Fibroblast of skin of left quadriceps (primary cell): ENCODE measurements at regions not wholly inside any gene's neighbourhood (a gene's known extent, or its start where the extent isn't known, plus 50 kb on each side); places are given as distances from the start of the nearest gene placed in this dataset.
"Not testable (repeated sequence)": the region's sequence is repeated elsewhere in the genome, so short reads cannot be mapped to it uniquely, and the experiment has no call there.

ENCODE experiments used
- DNase-seq, 2 experiments: peaks; one replicate each; pipeline ENCODE4 v3.0.0-alpha.2; 2013; ENCODE audit warnings: low read depth in 2 of 2

DNA sequence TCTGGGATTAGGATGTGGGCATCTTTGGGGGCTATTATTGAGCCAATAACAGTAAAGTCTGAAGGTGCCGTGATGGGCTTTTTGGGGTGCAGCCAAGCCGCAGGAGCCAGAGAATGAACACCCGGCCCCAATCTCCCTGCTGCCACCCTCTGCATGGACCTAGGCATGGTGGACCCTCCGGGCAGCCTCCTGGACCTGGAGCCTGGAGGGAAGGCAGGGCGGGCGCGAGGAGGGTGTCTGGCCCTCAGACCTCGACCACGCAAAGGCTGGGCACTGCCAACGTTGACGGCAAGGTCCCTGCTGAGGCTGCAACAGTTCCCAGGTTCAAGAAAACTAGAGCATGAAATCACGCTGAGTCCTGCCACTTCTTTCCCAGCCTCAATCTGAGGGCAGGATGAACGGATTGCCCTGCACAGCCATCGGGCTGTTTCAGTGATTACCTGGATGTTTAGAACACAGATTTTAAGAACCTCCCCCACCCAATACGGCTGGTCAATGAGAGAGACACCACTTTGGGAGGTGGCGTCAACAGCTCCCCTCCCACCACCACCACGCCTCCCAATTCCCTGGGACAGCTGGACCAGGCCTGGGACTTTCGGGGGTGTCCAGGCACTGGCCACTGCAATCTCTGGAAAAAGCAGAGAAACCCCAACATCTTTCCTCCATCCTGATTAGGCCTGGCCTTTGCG is 147.4 kb downstream of the NPIPB11 start:
- DNase-seq, result not testable (repeated sequence)

DNA sequence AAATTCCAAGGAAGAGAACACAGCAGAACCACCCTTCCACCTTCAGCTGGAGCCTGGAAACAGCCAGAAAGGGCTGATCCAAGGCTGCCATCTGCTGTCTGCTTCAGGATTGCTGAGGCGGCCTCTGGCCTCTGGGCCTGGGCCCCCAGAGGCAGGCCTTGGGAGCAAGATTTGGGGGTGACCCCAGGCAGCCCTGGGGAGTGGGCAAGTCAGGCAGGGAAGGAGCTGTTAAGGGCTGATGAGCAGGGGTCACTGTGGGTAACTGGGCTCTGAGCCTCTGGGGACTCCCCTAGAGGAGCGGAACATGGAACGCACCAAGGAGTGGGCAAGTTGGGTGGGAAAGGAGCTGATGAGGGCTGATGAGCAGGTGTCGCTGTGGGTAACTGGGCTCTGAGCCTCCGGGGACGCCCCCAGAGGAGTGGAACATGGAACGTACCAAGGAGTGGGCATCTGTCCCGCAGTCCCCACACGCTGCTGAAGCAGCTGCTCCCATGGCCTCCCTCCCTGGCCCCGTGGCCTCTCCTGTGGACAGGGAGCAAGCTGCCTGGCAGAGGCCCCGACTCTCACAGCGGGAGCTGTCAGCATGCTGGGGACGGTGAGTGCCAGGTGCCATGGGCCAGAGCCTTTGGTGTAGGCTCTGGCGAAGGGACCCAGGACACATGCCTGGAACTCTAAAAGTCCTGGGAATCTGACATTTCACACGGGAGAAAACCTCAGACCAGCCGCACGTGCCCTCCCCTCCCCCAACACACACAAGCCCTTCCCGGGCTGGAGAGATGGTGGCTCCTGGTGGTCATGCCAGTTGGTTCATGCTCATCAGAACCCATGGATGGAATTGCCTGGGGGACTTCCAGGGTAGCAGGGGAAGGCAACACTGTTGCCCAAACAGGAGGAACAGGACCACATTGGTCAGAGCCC is 148.8 kb downstream of the NPIPB11 start:
- DNase-seq, result not testable (repeated sequence)

DNA sequence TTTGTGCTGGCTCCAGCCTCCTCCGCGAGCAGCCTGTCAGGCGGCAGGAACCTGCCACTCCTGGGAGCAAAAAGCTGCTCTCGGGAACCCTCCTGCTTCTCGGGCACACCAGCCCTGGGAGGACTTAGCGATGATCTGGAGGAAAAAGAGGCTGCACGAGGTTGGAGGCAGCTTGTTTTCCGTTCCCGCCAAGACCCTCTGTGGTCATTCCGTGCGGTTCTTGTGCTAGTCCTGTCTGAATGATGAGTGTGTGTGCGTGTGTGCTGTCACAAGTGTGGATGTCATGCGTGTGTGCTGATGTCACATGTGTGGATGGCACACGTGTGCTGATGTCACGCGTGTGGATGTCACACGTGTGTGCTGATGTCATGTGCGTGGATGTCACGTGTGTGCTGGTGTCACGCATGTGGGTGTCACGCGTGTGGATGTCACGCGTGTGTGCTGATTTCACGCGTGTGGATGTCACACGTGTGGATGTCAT is 150.0 kb downstream of the NPIPB11 start:
- no peak for DNase-seq

DNA sequence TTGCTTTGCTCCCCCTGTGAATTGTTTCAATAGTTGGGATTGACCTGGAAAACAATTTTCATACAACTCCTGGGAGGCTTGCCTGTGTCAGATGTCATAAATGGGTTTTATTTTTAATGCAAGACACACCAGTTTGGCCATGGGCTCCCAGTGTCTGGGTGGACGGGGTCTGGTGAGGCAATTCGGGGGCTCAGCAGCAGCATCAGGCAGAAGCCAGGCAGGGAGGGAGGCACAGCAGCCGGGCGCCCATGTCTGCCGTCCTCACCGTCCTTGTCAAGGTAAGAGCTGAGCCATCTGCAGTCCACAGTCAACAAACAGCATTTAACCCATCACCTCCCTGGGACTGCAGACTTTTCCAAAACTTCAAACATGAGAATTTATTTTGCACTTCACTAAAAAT is 150.6 kb downstream of the NPIPB11 start:
- DNase-seq, result not testable (repeated sequence)

DNA sequence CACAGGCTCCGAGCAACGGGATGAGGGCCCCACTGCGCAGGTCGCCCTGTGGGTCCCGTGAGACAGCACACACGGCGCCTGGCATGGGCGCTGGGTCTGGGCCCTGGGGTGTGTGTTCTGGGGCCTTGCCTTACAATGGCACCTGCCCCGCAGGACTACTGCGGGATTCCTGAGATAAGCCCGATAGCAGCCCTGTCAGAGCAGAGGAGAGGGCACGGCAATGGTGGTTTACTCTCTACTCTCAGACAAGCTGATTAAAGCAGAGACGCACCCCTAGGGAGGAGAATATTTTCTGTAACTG is 151.1 kb downstream of the NPIPB11 start:
- not testable (repeated sequence) for DNase-seq

DNA sequence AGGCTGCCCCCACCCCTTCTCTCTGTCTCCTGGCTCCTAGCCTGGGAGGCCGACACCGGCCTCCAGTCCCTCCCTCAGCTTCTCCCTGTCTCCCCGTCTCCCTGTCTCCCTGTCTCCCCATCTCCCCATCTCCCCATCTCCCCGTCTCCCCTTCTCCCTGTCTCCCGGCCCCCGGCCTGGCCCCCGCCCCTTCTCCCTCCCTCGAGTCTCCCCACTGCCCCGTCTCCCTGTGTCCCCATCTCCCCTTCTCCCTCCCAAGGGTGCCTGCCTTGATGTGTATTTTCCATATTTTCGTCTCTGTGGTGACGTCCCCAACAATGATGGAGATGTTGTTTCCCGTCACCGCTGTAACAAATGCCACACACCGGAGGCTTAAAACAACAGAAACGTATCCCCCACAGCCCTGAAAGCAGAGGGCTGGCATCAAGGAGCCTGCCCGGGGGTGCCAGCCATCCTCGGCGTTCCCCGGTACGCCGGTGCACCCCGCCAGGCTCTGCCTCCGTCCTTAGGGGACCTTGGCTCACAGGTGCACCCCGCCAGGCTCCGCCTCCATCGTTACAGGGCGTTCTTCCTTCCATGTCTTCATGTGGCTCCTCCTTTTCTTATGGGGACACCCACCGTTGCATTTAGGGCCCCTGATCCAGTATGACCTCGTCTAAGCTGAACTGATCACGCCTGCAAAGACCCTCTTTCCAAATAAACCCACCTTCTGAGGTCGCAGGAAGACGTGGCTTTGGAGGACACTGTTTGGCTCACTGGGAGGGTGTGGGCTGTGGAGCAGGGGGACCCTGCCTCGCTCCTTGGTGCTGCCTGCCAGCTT is 151.6 kb downstream of the NPIPB11 start:
- DNase-seq, result no peak

DNA sequence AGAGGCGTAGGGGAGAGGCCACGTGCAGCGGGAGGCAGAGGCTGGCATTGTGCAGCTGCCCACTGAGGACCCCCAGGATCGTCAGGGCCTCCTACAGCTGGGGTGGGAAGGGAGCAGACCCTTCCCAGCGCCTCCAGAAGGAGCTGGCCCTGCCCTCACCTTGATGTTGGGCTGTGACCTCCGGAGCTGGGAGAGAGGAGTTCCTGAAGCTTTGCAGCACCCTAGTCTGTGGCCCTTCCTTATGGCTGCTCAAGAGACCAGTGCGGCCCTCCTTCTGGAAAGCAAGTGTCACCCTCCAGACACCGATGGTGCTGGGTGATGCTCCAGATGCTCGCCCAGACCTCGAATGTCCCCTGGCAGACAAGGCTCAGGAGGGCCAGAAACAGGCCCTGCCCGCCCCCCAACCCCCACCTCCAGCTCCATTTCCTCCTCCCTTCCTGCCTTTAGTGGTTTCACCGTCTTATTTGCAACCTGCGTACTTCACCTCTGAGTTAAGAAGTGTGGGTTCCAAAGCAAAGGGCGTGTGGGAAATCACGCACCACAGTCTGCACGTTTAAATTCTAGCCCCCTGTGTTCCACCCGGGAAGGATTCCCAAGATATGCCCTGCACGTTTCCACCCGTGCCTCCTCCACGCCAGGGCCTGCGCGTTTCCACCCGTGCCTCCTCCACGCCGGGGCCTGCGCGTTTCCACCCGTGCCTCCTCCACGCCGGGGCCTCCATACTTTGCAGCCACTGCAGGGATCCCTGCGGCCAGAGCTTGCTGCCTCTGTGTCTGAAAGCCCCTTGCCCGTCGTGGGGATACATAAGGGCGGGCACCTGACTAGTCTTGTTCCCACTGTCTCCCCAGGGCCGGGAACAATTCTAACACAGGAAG is 152.6 kb downstream of the NPIPB11 start:
- DNase-seq, result not testable (repeated sequence)

DNA sequence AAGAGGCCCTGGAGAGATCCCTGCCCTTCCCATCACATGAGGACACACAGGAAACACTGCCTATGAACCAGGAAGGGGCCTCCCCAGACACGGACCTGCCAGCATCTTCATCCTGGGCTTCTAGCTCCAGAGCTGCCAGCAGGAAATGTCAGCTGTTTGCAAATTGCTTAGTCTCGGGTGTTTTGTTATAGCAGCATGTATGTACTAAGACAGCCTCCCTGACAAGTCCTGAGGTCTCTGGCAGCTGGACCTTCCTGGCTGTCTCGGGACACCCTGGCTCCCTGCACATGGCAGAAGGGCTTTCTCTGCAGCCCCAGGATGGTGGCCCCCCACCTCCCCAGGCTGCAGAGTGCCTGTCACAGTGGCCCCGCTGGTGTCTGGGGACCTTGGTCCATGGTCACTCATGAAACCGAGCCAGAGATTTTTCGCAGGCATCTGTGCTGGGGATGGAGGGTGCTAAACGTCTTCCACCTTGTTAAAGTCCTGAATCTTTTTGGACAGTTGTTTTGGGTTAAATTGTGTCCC is 153.4 kb downstream of the NPIPB11 start:
- DNase-seq, result not testable (repeated sequence)

DNA sequence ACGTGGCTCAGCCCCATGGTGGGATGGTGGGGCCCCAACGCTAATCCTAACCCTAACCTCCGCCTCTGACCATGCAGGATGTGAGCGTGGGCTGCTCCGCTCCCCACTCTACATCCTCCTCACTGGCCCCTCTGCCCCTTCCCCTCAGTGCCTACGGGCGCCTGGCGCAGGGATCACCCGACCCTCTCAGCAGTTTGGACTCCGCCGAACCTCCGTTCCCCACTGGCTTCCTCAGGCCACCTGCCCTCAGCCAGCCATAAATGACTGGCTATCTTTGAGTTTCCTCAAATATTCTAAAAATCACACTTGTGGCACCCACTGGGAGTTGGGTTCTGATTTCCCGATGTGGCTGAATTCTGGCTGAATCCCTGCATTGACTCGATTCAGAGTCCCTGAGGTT is 154.2 kb downstream of the NPIPB11 start:
- DNase-seq, result not testable (repeated sequence)

DNA sequence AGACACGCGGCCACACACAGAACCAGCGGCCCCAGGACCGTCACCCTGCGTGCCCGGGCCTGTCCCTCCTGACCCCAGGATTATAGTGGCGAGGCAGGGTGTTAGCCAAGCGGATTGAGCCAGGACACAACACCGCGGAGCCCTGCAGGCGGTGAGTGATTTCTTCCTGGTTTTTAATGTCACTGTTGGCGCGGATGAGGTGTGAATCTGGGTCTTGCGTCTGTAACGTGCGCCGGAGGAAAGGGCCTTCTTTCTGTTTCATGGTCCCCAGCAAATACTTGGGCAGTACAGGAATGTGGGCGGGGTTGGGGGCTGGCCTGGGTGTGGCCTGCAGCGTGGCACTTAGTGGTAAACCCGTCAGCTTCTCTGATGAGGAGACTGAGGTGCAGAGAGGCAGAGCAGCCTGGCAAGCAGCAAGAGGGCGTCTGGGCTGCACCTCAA is 154.9 kb downstream of the NPIPB11 start:
- not testable (repeated sequence) for DNase-seq

DNA sequence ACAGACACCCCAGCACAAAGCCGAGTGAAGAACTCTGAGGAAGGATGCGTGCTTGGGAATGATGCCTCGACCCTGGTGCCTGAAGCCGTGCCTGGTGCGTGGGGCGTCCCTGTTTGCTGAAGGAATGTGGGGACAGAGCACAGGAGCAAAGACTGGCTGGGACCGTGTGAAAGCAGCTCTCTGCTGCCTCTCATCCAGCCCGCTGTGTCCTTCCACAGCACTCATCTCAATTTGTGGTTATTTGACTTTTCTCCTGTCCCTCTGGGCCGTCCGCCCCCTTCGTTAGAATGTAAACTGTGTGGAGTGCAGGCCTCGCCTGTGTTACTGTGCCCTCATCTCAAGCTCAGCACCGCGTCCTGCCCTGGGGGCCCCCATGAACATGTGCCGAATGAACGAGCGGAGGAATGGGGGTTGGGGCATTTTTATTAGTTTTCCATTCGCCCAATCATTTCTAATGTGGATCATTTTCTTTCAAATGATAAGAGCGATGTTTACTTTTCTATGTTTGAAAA is 155.5 kb downstream of the NPIPB11 start:
- not testable (repeated sequence) for DNase-seq

DNA sequence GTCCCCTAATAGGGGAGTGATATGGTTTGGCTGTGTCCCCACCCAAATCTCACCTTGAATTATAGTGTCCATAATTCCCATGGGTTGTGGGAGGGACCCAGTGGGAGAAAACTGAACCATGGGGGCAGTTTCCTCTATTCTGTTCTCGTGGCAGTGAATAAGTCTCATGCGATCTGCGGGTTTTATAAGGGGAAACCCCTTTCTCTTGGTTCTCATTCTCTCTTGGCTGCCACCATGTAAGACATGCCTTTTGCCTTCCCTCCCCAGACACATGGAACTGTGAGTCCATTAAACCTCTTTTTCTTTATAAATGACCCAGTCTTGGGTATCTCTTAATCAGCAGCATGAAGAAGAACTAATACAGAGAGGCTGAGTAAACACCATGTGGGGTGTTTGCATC is 156.0 kb downstream of the NPIPB11 start:
- DNase-seq, result not testable (repeated sequence)

DNA sequence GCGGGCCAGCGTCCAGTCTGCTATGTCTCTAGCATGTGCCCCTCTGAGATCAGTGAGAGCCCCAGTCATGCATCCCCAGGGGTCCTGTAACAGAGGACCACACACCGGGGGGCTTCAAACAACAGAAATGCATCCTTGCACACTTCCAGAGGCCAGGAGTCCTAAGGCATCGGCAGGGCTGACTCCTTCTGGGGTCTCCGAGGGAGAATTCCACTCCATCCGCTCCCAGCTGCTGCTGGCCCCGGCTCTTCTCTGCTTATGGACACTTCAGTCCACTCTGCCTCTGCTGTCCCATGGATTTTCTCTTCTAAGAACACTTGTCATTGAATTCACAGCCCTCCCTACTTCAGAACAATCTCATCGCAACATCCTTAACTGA is 157.6 kb downstream of the NPIPB11 start:
- not testable (repeated sequence) for DNase-seq

DNA sequence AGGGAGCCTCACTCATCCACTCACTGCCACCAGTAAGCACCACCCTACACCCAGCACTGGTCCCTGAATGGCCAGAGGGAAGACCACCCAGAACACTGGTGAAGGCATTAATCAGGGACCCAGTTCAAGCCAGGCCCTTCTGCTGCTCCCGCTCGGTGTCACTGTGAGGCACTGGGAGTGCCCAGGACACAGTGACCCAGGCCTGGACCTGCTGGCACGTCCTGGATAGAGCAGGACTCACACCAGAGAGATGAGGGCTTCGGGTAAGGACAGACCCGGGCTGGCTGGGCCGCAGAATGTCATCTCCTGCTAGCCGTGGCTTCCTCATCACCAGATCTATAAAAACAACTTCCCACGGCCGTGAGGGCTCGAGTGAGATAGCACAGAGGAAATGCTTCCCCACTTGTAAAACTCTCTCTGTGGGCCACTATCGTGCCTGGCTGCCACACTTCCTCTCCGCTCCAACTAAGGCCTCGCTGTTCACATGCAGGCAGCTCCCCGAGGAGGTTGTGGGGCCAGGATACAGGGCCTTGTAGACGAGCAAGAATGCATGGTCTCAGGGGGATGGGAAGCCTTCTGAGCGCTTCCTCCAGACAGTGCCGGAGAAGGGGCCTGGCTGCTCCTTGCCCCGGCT is 158.1 kb downstream of the NPIPB11 start:
- DNase-seq, result not testable (repeated sequence)

DNA sequence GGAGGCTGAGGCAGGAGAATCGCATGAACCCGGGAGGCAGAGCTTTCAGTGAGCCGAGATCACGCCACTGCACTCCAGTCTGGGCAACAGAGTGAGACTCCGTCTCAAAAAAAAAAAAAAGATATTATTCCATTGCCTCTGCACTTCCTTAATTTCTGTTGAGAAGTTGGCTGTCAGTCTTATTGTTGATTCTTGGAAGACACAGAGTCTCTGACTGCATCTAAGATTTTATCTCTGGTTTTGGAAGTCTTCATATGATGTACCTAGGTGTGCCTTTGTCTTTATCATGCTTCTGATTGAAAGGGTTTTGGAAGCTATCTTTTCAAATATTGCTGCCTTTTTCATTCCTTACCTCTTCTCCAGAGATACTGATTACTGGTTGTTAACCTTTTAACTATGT is 160.4 kb downstream of the NPIPB11 start:
- not testable (repeated sequence) for DNase-seq

DNA sequence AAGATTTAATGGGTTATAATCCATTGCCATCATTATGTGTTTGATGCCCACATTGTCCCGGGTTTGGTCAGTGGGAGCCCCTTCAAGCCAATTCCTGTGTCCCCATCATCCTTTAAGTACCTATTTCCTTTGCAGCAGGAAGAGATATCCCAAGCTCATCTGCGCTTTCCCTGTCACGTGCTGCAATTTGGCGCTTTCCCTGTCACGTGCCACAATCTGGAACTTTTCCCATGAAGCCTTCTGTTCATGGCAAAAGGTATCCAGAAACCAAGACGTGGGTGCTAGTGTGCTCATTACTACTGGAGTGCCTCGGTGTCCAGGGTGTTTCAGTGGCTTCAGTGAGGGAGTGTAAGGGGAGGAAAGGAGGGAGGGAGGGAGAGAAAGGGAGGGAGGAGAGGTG is 168.5 kb downstream of the NPIPB11 start:
- no peak for DNase-seq

DNA sequence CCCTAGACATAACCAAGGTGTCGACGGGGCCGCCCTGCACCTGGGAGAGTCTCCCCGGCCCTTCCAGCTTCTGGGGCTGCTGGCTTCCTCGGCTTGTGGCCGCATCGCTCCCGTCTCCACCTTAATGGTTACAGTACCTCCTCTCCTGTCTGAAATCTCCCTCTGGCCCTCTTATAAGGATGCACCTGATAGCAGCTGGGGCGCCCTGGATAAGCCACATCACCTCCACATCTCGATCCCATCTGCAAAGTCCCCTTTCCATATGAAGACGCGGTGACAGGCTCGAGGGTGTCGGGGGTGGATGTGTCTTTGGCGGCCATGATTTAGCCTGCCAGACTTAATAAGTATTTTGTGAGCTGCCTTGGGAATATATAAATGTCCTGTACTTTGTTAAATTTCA is 169.0 kb downstream of the NPIPB11 start:
- not testable (repeated sequence) for DNase-seq

DNA sequence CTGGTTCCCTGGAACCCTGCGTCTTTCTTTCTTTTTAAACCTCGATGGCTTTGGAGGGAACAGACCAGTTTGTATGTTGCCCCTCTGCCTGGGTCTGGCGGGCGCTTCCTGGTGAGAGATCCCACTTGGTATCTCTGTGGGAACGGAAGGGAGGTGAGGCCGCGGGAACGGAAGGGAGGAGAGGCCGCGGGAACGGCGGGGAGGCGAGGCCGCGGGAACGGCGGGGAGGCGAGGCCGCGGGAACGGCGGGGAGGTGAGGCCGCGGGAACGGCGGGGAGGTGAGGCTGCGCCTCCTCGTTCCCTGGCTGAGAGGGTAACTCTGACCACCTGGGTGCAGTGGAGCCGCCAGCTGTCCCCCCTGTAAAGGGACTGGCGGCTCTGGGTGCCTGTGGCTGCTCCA is 169.5 kb downstream of the NPIPB11 start:
- not testable (repeated sequence) for DNase-seq

DNA sequence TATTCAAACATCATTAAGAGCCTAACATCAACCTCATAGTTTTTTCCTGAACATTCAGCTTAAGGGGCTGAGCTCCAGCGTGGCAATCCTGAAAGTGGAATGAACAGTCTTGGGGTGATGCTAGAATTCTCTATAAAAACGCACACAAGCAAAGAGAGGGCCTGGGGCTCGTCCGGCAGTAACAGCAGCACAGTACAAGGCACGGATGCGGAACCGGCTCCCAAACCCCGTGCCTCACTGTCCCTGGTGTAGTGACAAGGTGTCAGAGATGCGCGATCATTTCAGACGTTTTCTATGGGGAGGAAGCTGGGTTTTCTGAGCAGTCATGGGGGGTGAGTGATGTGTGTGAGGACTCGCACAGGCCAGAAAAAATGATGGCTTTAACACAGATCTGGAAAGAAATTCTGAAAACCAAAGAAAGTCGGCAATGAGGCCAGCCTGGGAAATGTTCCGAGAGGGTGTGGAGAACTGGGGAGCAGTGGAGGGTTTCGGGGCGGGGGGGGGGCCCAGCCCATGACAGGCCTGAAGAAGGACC is 170.6 kb downstream of the NPIPB11 start:
- not testable (repeated sequence) for DNase-seq
